Transverse colon (tissue), 3 donors: ENCODE measurements at regions not wholly inside any gene's neighbourhood (a gene's known extent, or its start where the extent isn't known, plus 50 kb on each side); places are given as distances from the start of the nearest gene placed in this dataset.

Experiments used
- CTCF ChIP-seq, 5 experiments: fragments of 200-600 bp in 3 of 5; fragments of 450-650 bp in 2 of 5; sonication (generic) in 3 of 5; IDR thresholded peaks; 1 replicate in 2 of 5; 2 replicates in 3 of 5; pipeline ENCODE4 v1.5.1; 2016 to 2017; ENCODE audit warnings: antibody characterized with exemption in 5 of 5, inconsistent platforms in 3 of 5, mild to moderate bottlenecking in 2 of 5, moderate library complexity in 1 of 5
- POLR2A ChIP-seq: fragments of 450-650 bp; IDR thresholded peaks from one replicate; pipeline ENCODE4 v1.6.1; 2016; ENCODE audit warnings: antibody characterized with exemption, mild to moderate bottlenecking, moderate library complexity

GRCh38 chr5:143734456-143734780, 77.5 kb upstream of the HMHB1 start:
- TF ChIP-seq CTCF (IDR thresholded peaks at IDR 0.05) (no peak), POLR2A (no peak)
